IgD-negative memory B cell (primary cell): ENCODE measurements at regions not wholly inside any gene's neighbourhood (a gene's known extent, or its start where the extent isn't known, plus 50 kb on each side); places are given as distances from the start of the nearest gene placed in this dataset.
"Not testable (repeated sequence)": the region's sequence is repeated elsewhere in the genome, so short reads cannot be mapped to it uniquely, and the experiment has no call there.

Experiments
- H3K27ac Mint-ChIP-seq, 3 donors: one replicate each; pipeline ENCODE4 v1.8.0; 2020 to 2022; ENCODE audit warnings: mild to moderate bottlenecking in 3 of 3, mixed read lengths in 3 of 3, moderate library complexity in 1 of 3
- H3K27me3 Mint-ChIP-seq: one replicate; pipeline ENCODE4 v1.8.0; 2021; ENCODE audit warnings: mixed read lengths
- H3K36me3 Mint-ChIP-seq: one replicate; pipeline ENCODE4 v1.8.0; 2020; ENCODE audit warnings: mild to moderate bottlenecking, mixed read lengths
- H3K4me1 Mint-ChIP-seq, 3 donors: one replicate each; pipeline ENCODE4 v1.8.0; 2020 to 2022; ENCODE audit warnings: mixed read lengths in 3 of 3, mild to moderate bottlenecking in 1 of 3
- H3K4me3 Mint-ChIP-seq, 4 donors: one replicate each; pipeline ENCODE4 v1.8.0; 2020 to 2022; ENCODE audit warnings: mild to moderate bottlenecking in 4 of 4, mixed read lengths in 4 of 4, moderate library complexity in 3 of 4
- H3K9me3 Mint-ChIP-seq, 3 donors: one replicate each; pipeline ENCODE4 v1.8.0; 2020 to 2021; ENCODE audit warnings: mixed read lengths in 3 of 3, mild to moderate bottlenecking in 1 of 3

DNA sequence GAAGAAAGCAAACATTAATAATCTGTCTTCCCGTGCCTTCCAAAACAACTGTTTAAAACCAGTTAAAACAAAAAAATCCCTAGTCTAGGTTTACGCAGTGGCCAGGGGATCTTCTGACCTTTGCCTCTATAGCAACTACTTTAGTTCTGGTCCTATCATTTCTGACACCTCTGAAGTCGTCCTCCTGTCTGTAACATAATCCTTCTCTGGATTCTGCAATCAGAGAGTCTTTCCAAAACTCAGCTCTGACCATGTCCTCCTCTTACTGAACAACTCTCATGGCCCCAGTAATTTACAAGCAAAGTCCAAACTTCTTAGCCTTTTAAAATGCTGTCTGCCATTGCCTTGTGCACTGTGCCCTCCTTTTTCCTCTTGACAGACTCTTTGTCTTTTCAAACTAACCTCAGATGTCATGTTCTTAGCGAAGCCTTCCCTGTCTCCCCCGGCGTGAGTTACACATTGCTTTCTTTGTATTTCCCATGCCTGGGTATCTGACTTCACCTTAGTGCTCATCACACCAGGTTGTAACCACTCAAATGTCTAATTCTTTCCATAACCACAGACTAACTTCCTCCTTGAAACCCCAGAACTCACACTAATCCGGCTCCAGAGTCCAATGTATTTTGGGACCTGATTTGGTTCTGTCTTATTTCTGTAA lies 105.2 kb upstream of the BNIP2 start:
- peaks cover 12 to 19% (median 15%) of the 10 kb centered on the region in 3 donors for H3K4me1 Mint-ChIP-seq
- H3K4me3 Mint-ChIP-seq = no peak overlapping the region
- no peak overlapping the region for H3K27ac Mint-ChIP-seq
- H3K9me3 Mint-ChIP-seq = peaks cover 0 to 1% (median 0%) of the 10 kb centered on the region in 3 donors
- peaks cover 23% of the 10 kb centered on the region for H3K27me3 Mint-ChIP-seq
- peaks cover 2% of the 10 kb centered on the region for H3K36me3 Mint-ChIP-seq

DNA sequence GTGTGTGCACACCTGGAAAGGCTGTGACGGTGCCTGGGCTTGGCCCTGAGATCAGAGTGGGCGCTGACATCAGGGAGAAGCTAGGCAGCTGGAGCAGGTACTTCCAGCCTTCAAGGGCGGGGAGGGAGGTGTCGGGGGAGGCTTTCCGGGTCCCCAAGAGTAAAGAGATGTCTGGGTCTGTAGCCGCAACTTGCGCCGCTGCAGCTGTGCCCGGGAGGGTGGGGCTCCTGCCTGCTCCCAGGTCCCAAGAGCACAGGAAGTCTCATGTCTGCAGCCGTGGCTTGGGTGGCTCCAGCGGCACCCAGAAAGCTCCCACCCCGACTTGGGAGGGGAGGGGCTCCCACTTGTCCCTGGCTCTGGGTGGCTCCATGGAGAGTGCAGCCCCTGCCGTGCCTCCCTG lies 103.2 kb upstream of the BNIP2 start:
- Mint-ChIP-seq H3K27ac (no peak overlapping the region), H3K27me3 (peaks cover 17% of the 10 kb centered on the region), H3K4me3 (no peak overlapping the region), H3K36me3 (peaks cover 2% of the 10 kb centered on the region), H3K9me3 (no peaks in the 10 kb centered on the region), H3K4me1 (peaks cover 0 to 8% (median 4%) of the 10 kb centered on the region in 3 donors)

GRCh38 chr15:59791755-59792154 lies 102.6 kb upstream of the BNIP2 start:
- Mint-ChIP-seq H3K27me3 (peaks cover 17% of the 10 kb centered on the region), H3K36me3 (peaks cover 2% of the 10 kb centered on the region), H3K4me1 (peaks cover 0 to 8% (median 4%) of the 10 kb centered on the region in 3 donors), H3K27ac (no peak overlapping the region), H3K9me3 (no peaks in the 10 kb centered on the region), H3K4me3 (no peak overlapping the region)

DNA sequence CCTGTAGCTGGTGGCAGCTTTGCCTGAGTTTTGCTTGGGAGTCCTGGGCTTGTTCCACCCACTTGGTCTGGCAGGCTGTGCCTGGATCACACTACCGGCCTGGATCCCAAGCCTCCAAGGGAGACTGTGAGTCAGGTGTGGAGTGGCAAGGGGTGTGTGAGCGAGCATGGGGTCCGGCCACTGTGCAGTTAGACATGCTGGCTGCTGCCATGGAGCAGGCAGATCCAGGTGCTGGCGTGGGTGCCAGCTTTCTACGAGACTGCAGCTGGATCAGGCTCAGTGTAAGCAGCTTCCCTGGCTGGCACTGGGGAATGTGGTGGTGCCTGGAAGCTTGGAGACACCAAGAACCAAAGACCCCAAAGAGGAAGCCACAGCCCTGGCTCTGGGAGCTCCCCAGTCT lies 102.0 kb upstream of the BNIP2 start:
- H3K4me1 Mint-ChIP-seq = peaks cover 0 to 8% (median 4%) of the 10 kb centered on the region in 3 donors
- H3K4me3 Mint-ChIP-seq = no peak overlapping the region
- H3K36me3 Mint-ChIP-seq = peaks cover 2% of the 10 kb centered on the region
- peaks cover 18% of the 10 kb centered on the region for H3K27me3 Mint-ChIP-seq
- no peaks in the 10 kb centered on the region for H3K9me3 Mint-ChIP-seq
- H3K27ac Mint-ChIP-seq = no peak overlapping the region

- H3K36me3 Mint-ChIP-seq, H3K27ac Mint-ChIP-seq, H3K9me3 Mint-ChIP-seq: not testable (repeated sequence)
- Mint-ChIP-seq H3K4me3 (peak overlapping the region in 1 of 4 donors; percentile 56), H3K4me1 (peaks cover 0 to 11% (median 4%) of the 10 kb centered on the region in 3 donors), H3K27me3 (peaks cover 24% of the 10 kb centered on the region)
Measured at GRCh38 chr15:59786466-59786865, 97.3 kb upstream of the BNIP2 start.

- not testable (repeated sequence) for H3K27ac Mint-ChIP-seq, H3K9me3 Mint-ChIP-seq, H3K36me3 Mint-ChIP-seq, H3K4me3 Mint-ChIP-seq
- Mint-ChIP-seq H3K27me3 (peaks cover 23% of the 10 kb centered on the region), H3K4me1 (peaks cover 0 to 11% (median 4%) of the 10 kb centered on the region in 3 donors)
Measured at GRCh38 chr15:59785981-59786380, 96.9 kb upstream of the BNIP2 start.

- not testable (repeated sequence) for H3K36me3 Mint-ChIP-seq, H3K9me3 Mint-ChIP-seq, H3K27ac Mint-ChIP-seq, H3K4me3 Mint-ChIP-seq
- peaks cover 0 to 11% (median 4%) of the 10 kb centered on the region in 3 donors for H3K4me1 Mint-ChIP-seq
- H3K27me3 Mint-ChIP-seq = peaks cover 14% of the 10 kb centered on the region
Measured at GRCh38 chr15:59783774-59784520, 94.8 kb upstream of the BNIP2 start.

DNA sequence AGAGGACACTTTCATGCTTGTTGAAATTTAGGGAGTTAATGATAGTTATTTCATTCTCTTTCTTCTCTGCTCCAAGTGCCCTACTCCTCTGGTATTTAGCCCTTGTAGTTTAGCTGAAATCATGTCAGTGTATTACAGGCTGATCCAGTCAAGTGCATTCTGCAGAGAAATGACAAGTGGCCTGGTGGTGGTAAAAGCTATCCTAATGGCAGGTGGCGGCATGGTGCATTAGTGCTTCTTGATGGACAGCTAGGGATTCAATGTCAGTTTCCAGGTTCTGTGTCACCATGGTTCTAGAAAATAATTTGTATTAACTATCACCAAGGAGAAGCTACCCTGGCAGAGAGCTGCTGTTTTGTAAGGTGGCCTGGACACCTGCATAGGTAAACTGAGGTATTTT lies 90.0 kb upstream of the BNIP2 start:
- Mint-ChIP-seq H3K27me3 (peaks cover 6% of the 10 kb centered on the region), H3K27ac (no peak overlapping the region), H3K36me3 (peaks cover 2% of the 10 kb centered on the region), H3K4me1 (peaks cover 0 to 2% (median 0%) of the 10 kb centered on the region in 3 donors), H3K9me3 (peaks cover 0 to 4% (median 0%) of the 10 kb centered on the region in 3 donors), H3K4me3 (no peak overlapping the region)

GRCh38 chr15:59764775-59765174 lies 75.7 kb upstream of the BNIP2 start:
- H3K4me1 Mint-ChIP-seq = peaks cover 0 to 1% (median 0%) of the 10 kb centered on the region in 3 donors
- H3K27me3 Mint-ChIP-seq = peaks cover 5% of the 10 kb centered on the region
- H3K4me3 Mint-ChIP-seq = peak overlapping the region in 1 of 4 donors; percentile 31
- H3K36me3 Mint-ChIP-seq = no peaks in the 10 kb centered on the region
- H3K27ac Mint-ChIP-seq = no peak overlapping the region
- H3K9me3 Mint-ChIP-seq = no peaks in the 10 kb centered on the region

DNA sequence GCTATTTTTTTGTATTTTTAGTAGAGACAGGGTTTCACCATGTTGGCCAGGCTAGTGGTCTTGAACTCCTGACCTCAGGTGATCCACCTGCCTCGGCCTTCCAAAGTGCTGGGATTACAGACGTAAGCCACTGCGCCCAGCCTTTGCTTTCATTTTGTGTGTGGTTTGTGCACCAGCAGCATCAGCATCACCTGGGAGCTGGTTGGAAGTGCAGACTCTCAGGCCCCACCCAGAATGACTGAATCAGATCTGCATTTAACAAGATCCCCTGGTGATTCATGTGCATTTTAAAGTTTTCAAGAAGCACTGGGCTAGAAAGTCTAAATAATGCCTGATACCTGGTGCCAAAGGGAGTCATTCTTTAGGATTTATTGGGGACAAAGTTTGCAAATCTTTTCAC lies 73.4 kb upstream of the BNIP2 start:
- no peak overlapping the region for H3K4me3 Mint-ChIP-seq
- peaks cover 8% of the 10 kb centered on the region for H3K27me3 Mint-ChIP-seq
- peaks cover 0 to 1% (median 0%) of the 10 kb centered on the region in 3 donors for H3K4me1 Mint-ChIP-seq
- H3K36me3 Mint-ChIP-seq = no peaks in the 10 kb centered on the region
- no peaks in the 10 kb centered on the region for H3K9me3 Mint-ChIP-seq
- H3K27ac Mint-ChIP-seq = no peak overlapping the region

DNA sequence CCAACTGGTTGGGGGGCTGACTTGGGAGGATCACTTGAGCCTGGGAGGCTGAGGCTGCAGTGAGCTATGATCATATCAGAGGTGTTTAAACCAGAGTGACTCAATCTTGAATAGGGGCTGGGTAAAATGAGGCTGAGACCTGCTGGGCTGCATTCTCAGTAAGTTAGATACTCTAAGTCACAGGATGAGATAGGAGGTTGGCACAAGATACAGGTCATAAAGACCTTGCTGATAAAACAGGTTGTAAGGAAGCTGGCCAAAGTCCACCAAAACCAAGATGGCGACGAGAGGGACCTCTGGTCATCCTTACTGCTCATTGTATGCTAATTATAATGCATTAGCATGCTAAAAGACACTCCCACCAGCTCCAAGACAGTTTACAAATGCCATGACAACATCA lies 71.1 kb upstream of the BNIP2 start:
- not testable (repeated sequence) for H3K4me1 Mint-ChIP-seq, H3K9me3 Mint-ChIP-seq, H3K27me3 Mint-ChIP-seq, H3K36me3 Mint-ChIP-seq, H3K27ac Mint-ChIP-seq, H3K4me3 Mint-ChIP-seq

GRCh38 chr15:59751552-59752413 lies 62.7 kb upstream of the BNIP2 start:
- H3K4me1 Mint-ChIP-seq = peaks cover 4 to 12% (median 6%) of the 10 kb centered on the region in 3 donors
- peaks cover 0 to 2% (median 0%) of the 10 kb centered on the region in 3 donors for H3K9me3 Mint-ChIP-seq
- peaks cover 1% of the 10 kb centered on the region for H3K36me3 Mint-ChIP-seq
- no peak overlapping the region for H3K27ac Mint-ChIP-seq
- H3K27me3 Mint-ChIP-seq = peaks cover 12% of the 10 kb centered on the region
- no peak overlapping the region for H3K4me3 Mint-ChIP-seq

GRCh38 chr15:59746777-59747176 lies 57.7 kb upstream of the BNIP2 start:
- Mint-ChIP-seq H3K4me3 (peak overlapping the region in 2 of 4 donors; percentile 32 to 49), H3K27me3 (peaks cover 18% of the 10 kb centered on the region), H3K36me3 (no peaks in the 10 kb centered on the region), H3K27ac (no peak overlapping the region), H3K4me1 (peaks cover 6 to 9% (median 8%) of the 10 kb centered on the region in 3 donors), H3K9me3 (peaks cover 8 to 9% (median 8%) of the 10 kb centered on the region in 3 donors)

GRCh38 chr15:59741274-59741906 lies 52.3 kb upstream of the BNIP2 start:
- peaks cover 12% of the 10 kb centered on the region for H3K27me3 Mint-ChIP-seq
- H3K4me3 Mint-ChIP-seq = no peak overlapping the region
- H3K27ac Mint-ChIP-seq = no peak overlapping the region
- peaks cover 6 to 9% (median 8%) of the 10 kb centered on the region in 3 donors for H3K9me3 Mint-ChIP-seq
- peaks cover 0 to 2% (median 0%) of the 10 kb centered on the region in 3 donors for H3K4me1 Mint-ChIP-seq
- peaks cover 2% of the 10 kb centered on the region for H3K36me3 Mint-ChIP-seq
